ENCODE measurements at regions not wholly inside any gene's neighbourhood (a gene's known extent, or its start where the extent isn't known, plus 50 kb on each side); places are given as distances from the start of the nearest gene placed in this dataset.

DNA sequence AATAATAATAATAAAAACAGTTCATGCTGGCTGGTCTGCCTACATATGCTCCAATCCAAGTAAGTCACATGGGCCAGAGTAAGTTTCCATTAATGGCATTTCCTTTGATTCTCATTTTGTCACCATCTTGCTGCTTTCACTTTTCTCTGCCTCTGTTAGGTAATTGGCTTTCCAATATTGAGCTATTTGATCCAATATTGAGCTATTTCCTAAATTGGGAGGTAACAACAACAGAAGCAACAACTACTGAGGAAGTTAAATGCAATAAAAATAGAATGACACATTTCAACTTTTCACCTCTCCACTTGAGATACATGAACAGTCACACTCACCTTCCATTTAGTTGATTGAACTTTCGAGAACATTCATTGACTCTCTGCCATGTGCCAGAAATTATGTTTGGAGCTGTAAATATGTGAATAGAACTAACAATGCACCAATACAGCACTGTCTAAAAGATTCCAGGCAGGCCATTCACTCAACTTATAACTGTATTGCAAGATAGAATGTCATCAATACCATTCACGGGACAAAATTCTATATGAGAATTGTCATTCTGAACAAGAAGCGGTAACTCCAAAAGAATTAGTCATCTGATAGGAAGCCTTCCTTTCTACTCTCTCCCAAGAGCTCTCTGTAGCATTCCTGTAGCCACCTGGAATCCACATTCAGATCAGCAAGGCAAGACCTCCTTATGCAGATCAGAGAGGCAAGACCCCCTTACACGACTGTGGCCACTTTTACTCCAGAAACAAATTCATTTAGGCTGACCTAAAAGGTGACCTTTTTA lies 136.4 kb downstream of the PHLDA1 start:
- DNase-seq, result no peak

DNA sequence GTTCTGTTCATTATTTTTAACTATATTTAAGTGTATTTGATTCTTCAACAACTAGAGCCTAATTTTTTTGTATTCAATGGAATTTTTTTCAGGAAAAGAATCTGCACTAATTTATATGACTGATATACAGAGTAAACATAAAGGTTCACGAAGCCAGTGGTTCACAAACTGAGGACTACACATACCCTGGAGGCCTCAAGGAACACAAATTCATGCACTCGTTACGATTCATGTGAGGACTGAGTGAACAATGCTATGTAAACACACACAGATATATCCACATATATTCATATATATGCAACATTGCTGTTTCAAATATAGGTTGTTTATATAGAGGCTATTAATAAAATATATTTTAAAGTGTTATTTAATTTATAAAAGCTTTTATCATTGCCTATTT lies 137.8 kb downstream of the PHLDA1 start:
- no peak for DNase-seq

DNA sequence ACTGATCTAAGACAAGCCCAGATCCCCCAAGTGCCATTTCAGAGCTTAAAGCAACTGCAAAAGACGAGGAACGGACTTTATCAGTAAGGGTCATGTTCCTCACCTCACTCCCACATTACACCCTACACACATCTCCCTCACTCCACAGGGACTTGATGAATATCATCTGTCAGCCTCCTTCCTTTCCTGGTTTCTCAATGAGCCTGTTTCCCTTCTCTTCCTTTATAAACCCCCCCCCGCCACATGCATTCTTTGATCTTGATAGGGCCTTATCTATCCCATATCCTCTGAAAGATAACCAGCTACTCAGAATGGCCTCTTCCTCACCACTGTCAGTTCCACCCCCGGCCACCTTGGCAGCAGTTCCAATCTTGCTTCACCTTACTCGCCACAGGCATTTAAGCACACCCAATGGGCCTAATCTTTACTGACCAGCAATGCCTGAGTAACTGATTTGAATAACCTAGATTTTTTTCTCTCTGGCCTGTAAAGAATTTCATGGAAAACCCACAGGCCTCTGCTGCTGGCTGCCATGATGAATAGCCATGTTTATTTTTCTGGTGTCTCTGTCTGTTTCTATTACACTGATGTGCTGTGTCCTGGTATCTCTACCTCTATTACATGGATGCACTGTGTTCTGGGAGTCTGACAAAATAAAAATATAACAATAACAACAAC lies 138.7 kb downstream of the PHLDA1 start:
- no peak for DNase-seq

DNA sequence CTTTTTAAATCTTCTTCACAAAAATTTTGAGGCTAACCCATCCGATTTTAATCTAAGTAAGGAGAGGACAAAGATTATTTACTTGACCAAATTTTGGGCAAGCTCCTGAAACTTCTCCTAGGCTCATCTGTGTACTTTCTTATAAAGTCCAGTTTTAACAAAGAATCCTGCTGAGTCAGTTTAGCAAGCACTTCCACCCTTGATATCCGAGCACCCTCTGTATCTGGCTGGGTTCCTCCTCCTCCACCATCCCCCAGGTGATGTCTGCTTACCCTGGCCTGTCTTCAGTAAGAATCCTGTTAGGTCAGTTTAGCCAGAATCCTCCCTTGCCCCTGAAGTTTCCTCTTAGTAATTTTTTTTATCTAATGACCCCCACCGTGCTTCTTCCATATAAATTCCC lies 140.5 kb downstream of the PHLDA1 start:
- DNase-seq, result no peak

DNA sequence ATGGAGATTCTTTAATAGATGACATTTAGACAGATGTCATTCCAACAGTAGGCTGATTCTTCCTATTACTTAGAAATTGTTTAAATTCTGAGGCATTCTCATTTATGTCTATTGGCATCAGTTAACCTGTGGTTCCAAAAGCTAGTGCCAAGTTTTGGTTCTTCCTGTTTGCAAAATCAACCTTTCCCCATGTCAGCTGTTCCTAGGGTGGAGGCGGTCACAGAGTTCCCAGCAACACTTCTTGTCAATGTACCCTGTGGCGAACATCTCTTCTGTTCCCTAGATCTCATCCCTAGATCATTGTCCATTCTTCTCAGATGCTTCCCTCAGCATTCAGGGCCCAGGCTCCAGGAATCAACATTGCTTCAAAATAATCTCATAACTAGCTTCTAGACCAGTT lies 140.9 kb downstream of the PHLDA1 start:
- no peak for DNase-seq

DNA sequence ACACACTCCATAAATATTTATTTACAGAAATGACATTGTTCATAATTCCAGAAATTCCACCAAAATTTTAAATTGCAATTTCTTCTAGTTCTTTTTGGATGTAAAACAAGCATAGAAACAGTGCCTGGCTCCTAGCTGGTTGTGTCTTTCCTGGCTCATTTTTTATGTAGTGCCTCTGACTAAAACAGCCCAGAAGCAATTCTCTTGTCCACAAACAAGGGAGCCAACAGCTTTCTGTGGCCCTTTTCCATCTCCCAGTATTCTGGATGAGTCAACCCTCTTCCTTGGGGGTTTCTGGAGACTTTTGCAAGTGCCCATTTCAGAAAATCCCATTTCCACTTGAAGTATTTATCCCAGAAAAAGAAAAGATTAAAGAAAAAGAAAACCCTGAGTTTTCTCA lies 141.4 kb downstream of the PHLDA1 start:
- no peak for DNase-seq

DNA sequence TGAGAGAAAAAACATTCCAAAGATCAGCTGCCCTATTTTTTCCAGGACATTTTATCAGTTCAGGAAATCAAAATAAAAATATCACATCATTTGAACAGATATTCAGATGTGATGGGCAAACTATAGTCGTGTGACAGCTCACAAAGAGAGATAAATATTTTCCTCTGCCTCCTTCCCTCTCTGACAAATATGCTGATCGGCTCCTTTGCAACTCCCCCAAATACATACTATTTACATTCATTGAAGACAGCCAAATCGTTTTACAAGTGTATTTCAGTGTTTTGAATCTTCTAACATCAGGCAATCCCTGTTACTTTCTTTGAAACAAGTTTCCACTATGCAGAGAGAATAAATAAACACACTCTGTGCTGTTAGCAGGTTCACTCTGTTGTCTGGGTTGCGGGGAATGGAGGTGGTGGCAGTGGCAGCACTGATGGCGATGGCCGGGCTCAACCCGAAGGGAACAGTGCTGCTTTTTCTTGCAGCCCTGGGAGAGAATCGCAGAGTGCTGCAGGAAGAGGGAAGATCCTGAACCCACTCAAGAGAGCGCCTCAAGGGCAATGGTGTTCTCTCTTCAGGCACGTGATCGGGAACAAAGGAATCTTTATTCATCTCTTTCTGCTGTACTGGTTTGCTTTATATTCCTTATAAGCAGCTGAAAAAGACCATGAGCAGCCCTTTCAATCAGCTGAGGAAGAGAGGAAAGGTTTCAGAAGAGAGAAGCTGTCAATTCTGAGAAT lies 142.5 kb downstream of the PHLDA1 start:
- peak; percentile 16 for DNase-seq

DNA sequence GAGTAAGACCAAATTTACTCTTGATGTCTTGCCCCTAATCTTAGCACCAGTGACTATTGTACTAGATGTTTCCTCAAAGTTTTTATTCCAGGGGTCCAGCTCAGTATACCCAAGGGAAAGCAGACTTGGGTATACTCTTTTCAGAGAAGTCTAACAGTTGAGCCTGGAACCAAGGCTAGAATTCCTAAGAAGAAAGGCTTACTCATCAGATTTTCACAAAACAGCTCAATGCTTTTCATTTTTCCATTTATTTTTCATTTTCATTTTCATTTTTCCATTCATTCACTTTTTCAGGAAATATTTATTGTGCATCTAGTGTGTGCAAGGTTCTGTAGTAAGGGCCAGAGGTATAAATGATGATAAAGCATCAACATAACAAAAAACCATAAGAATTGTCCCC lies 143.2 kb downstream of the PHLDA1 start:
- DNase-seq, result no peak

DNA sequence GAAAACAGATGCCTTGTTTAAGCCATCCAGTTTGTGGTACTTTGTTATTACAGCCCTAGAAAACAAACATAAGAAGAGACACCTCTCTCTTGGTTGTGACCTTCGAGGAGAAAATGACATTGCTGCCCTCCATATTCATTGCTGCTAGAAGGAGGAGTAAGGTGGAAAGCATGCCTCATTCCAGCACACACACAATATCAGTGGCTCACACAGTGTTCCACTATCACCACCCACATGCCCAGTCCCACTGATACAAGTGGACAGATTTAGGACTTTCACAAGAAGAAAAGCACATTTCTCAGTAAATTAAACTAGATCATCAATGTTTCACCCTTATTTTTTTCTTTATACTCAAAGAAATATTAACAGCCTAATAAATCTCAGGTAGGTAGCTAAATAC lies 143.6 kb downstream of the PHLDA1 start:
- DNase-seq, result no peak

DNA sequence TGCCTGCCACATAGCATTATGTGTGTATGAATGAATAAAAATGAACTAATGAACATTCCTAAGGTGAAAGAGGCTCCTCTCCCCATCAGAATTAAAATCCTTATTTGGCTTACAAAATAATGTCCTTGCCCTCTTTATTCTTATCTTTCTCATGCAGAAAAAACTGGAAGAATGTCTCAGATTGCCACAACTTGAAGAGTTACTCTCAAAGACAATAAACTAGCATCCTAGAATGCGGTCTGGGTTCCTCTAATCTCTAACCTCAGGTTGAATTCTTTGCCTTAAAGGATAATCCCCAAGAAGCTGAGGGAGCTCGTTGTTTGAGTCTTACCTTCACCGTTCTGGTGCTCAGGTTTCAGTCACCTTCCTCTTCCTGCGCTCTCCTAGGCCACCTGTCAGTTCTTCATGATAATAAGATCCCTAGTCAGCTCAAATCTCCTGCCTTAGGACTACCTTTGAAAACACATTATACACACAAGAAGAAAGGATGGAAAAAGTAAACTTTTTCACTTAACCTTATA lies 147.1 kb downstream of the PHLDA1 start:
- no peak for DNase-seq

DNA sequence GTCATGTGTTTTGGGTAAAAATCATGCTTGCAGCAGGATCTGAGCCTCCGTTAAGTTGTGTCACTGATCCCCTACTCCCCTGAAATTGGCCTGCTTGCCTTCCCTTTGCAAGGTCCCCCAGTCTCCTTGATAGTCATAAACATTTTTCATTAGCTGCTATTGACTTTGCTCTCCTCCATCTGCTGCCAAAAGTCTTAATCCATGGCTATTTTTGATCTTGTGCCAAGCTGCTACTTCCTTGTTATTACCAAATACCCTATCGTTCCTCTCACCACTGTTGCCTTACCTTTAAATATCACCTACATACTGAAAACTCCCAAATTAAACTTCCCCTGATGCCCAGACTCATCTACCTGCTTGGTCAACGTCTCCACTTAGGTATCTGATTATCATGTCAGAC lies 148.3 kb downstream of the PHLDA1 start:
- peak; percentile 76 for DNase-seq

DNA sequence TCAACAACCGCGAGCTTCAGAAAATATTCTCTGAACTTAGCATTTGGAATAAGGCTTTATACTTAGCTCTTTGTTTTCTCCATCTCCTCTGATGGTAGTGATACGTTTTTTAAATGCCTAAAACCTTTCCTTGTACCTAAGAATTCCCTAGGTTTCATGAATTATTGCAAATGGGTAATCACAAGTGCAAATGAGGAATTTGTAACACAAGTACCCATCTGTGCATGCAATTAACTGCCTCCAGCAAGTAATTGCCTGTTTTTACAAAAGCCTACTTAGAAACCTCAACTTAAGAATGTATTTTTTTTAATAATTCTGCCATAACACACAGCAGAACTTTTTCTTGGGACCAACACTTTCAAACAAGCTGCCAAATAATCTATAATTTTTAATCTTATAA lies 149.2 kb downstream of the PHLDA1 start:
- peak; percentile 70 for DNase-seq

DNA sequence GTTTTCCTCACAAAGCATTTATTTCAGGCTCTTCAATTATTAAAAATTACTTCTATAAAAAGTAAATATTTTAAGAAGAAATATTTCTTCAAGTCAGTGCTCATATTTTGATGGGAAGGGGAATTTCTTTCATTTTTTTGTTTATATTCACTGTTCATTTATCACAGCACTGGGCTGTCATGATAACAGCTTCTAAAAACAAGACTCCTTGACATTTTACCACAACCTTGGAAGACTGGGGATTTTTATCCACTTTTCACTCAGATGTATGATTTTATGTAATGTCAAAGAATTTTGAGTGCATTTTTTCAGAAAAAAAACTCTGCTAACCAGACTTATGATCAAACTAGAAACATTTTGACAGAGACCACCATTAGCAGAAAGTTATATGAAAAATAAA lies 149.7 kb downstream of the PHLDA1 start:
- no peak for DNase-seq

DNA sequence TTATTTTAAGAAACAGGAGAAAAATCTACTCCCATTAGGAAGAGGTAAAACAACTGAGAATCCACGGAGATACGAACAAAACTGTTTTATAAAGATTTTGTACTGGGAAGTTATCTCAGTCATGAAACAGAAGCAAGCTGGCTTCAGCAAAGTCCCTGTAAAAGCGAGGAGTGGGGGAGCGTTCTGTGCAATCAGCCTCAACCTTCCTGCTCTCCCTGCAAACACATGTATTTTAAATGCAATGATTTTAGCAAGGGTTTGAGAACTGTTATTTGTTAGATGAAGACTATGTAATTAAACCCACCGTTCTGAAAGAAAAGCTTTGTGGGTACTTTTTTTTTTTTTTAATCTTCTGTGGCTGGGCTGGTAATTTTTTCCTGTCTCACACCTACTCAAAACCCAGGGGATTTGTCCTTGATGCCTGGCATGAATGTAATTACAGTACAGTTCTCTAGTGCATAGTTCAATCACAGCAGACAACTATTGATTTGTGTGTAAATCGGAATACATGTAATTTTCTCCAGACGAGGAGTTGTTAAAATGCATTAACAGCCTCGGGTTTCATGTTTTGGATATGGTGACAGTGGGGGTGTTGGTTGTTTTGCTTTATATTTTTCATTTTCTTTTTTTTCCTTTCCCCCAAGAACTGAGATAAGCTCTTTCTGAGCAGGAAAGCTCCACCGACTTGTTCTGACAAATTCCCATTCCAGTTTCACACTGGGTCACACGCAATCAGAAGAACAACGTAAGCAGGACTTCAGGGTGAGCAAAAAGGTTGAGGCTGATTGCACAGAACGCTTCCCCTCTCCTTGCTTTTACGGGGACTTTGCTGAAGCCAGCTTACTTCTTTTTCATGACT lies 153.6 kb downstream of the PHLDA1 start:
- peak; percentile 95 for DNase-seq

DNA sequence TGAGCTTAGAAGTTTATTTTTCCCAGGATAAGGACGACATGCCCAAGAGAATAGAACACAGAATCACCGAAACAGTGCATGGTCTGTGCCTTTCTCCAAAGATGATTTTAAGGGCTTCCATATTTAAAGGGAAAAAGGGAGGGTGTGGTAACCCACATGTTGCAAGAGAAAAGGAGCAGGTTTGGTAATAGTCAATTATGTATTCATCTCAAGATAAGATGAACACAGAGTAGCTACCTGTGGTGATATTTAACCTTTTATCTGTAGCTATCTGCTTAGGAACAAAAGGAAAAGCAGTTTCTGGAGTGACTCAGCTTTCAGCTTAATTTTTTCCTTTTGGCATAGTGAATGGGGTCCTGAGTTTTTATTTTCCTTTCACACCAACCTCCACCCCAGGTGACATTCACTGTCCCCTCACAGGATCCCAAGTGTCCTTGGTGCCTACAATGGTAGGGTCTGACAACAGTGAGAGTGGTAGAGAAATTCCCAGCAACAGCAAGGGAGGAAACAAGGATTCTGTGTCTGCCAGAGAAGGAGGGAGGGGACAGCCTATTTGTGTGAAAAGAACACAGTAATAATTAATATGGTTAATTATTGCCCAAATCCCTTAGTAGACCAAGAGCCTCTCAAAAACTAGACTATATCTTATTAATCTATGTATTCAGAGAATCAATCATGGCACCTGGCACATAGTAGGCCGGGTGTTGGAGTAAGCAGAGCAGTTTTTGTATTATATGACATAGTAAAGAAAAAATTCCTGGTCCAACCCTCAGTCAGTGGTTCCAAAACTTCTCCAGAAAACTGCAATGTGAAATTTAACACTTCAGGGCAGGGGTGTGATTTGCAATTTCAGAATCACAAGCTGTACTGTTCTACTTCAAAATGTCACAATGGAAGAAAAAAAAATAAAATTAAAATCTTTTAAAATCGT lies 154.5 kb downstream of the PHLDA1 start:
- DNase-seq, result peak; percentile 62

DNA sequence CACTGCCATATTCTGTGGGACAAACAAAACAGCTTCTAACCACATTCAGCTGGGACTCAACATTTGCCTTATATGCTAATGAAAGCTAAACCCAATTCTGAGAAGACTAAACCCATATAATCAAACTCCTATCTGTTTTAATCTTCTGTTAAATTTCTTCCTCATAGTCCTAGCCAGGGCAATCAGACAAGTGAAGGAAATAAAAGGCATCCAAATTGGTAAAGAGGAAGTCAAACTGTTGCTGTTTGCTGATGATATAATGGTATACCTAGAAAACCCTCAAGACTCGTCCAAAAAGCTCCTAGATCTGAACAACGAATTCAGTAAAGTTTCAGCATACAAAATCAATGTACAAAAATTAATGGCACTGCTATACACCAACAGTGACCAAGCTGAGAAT lies 157.1 kb downstream of the PHLDA1 start:
- DNase-seq, result no peak

DNA sequence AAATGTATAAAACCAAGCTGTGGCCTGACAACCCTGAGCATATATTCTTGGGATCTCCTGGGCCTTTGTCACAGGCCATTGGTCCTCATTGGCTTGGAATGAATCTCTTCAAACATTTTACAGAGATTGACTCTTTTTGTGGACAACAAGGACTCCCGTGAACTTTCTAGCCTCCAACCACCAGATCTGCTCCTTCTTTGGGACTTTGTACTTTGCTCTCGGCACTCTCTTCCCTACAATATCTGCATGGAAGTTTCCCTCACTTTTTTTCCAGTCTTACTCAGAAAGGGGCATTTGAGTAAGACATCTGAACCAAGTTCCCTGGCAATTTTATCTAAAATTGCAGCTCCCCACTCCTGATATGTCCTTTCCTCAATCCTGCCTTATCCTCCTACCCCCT lies 158.8 kb downstream of the PHLDA1 start:
- no peak for DNase-seq

DNA sequence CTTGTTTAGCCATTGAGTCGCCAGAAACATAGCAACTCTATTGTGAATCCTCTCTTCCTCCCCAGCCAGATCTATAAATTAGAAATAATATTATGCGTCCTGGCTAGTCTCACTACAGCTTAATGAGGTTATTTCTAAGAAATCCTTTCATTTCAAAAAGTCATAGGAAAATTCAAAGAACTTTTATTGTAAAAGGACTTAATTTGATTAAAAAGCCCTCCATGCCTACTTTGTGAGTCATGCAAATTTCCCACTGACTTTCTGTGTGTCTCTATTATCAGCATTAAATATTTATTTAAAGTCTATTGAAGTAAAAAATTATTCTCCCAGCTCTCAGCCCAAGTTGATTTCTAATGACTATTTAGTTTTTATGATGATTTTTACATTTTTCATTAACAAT lies 160.7 kb downstream of the PHLDA1 start:
- no peak for DNase-seq

DNA sequence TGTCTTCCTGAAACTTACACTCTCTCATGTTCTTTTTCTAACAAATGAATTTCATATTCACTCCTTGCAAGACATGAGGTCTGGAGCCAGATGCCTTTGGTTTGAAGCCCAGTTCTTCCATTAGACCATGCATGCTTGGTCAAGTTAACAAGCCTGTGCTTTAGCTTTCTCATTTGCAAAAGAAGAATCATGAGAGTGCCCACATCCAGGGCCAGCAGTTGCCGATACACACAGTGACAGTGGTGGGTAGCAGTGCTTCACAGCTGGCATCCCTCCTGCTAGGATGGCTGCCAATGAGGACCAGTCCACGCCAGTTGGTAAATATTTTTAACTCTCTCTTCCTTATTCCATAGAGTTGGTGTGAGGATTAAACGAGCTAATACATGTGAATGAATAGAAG lies 163.1 kb downstream of the PHLDA1 start:
- DNase-seq, result no peak

DNA sequence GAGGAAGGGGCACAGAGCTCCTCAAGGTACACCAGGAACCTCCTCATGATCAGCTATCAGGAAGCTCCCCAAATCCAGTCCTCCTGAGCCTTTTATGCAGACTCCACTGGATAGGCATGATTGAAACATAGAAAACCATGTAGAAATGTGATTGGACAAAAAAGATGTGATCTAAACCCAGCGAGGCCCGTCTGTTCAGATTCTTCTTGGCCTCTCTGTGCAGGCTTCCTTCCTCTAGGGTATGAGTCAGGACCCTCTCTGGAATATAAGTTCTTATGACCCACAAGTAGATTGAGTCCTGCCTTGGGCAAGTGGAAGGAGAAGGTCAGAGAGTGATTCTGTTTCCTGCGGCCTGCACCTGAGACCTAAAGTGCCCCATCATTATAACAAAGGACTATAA lies 166.3 kb downstream of the PHLDA1 start:
- DNase-seq, result no peak

DNA sequence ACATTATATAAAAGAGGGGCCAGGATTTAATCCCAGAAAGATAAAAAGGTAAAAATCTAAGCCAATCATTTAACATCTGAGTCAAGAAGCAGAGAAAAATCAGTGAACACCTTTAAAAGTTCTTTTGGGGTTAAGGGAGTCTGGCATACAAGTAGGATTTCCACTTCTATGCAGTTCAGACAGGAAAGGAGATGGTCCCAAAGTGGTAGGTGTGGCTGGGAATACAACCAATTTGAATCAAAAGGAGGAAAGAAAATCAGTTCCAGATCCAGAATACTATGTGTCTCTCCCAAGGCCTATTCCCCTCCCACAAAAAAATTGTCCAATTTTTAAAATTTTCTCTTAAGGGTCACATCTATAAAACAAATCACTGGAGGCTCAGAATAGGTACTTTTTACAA lies 167.4 kb downstream of the PHLDA1 start:
- peak; percentile 7 for DNase-seq

DNA sequence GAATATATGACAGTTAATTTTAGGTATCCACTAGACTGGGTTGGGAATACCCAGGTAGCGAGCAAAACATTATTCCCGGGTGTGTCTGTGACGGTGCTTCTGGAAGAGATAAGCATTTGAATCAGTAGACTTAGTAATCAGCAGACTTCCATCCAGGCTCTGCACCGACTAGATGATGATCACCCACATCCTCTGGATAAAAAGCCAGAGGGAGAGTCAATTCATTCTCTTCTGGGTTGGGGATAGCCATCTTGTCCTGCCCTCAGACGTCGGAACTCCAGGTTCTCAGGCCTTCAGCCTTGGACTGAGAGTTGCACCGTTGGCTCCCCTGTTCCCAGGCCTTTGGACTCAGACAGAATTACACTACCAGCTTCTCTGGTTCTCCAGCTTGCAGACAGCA lies 168.0 kb downstream of the PHLDA1 start:
- DNase-seq, result no peak
